Tibial artery (tissue), 4 donors: ENCODE measurements at regions not wholly inside any gene's neighbourhood (a gene's known extent, or its start where the extent isn't known, plus 50 kb on each side); places are given as distances from the start of the nearest gene placed in this dataset.

Experiments
- DNase-seq, 2 donors: peaks; one replicate each; pipeline ENCODE4 v3.0.0-alpha.2; 2019
- H3K27ac ChIP-seq, 2 donors: fragments of 200-600 bp; sonication (generic) in 1 of 2; 1 replicate in 1 of 2; 2 replicates in 1 of 2; pipeline ENCODE4 v1.5.1; 2018 to 2019; ENCODE audit warnings: mild to moderate bottlenecking in 1 of 2
- H3K27me3 ChIP-seq, 2 donors: fragments of 200-600 bp; sonication (generic) in 1 of 2; one replicate each; pipeline versions ENCODE4 v1.5.1 to v1.6.0; 2016 to 2019
- H3K36me3 ChIP-seq, 3 donors: fragments of 200-600 bp; sonication (generic) in 2 of 3; one replicate each; pipeline ENCODE4 v1.5.1; 2016 to 2019; ENCODE audit warnings: mild to moderate bottlenecking in 2 of 3
- H3K4me1 ChIP-seq, 4 donors: fragments of 200-600 bp; sonication (generic) in 2 of 4; 1 replicate in 3 of 4; 2 replicates in 1 of 4; pipeline ENCODE4 v1.5.1; 2016 to 2019
- H3K4me3 ChIP-seq, 2 donors: fragments of 200-600 bp; sonication (generic) in 1 of 2; 1 replicate in 1 of 2; 2 replicates in 1 of 2; pipeline ENCODE4 v1.5.1; 2018 to 2019; ENCODE audit warnings: mild to moderate bottlenecking in 2 of 2
- H3K9me3 ChIP-seq, 3 donors: fragments of 200-600 bp; sonication (generic) in 1 of 3; one replicate each; pipeline ENCODE4 v1.5.1; 2016 to 2019
- CTCF ChIP-seq, 2 experiments: fragments of 200-600 bp in 1 of 2; fragments of 450-650 bp in 1 of 2; IDR thresholded peaks; one replicate each; pipeline ENCODE4 v1.5.1; 2017 to 2019; ENCODE audit warnings: antibody characterized with exemption in 2 of 2, mild to moderate bottlenecking in 1 of 2, moderate library complexity in 1 of 2
- intact Hi-C: fragments of 100-400 bp; cut with DNase I; formaldehyde crosslinking; loops from one replicate; pipeline ENCODE4 v1.15.0; 2023; ENCODE audit warnings: low total_unique reads

- no peak for DNase-seq
- Histone ChIP-seq H3K27me3 (no peaks in the 10 kb centered on the region), H3K4me3 (no peak overlapping the region), H3K36me3 (no peaks in the 10 kb centered on the region), H3K4me1 (no peaks in the 10 kb centered on the region), H3K9me3 (no peaks in the 10 kb centered on the region), H3K27ac (no peak overlapping the region)
- intact Hi-C loops = no loop called here
- no peak for TF ChIP-seq CTCF (IDR thresholded peaks at IDR 0.05)
These were observed 1653.6 kb downstream of the OLFM4 start for GRCh38 chr13:54682184-54682583.

- intact Hi-C loops = no loop called here
- no peaks in the 10 kb centered on the region for H3K27me3 ChIP-seq
- no peak for TF ChIP-seq CTCF (IDR thresholded peaks at IDR 0.05)
- DNase-seq = no peak
- no peaks in the 10 kb centered on the region for H3K36me3 ChIP-seq
- no peak overlapping the region for H3K4me3 ChIP-seq
- H3K4me1 ChIP-seq = no peaks in the 10 kb centered on the region
- no peak overlapping the region for H3K27ac ChIP-seq
- no peaks in the 10 kb centered on the region for H3K9me3 ChIP-seq
These were observed 1658.6 kb downstream of the OLFM4 start for GRCh38 chr13:54687173-54687572.

- Histone ChIP-seq H3K27me3 (no peaks in the 10 kb centered on the region), H3K27ac (no peak overlapping the region), H3K4me3 (no peak overlapping the region), H3K4me1 (no peaks in the 10 kb centered on the region), H3K36me3 (no peaks in the 10 kb centered on the region), H3K9me3 (no peaks in the 10 kb centered on the region)
- no peak for TF ChIP-seq CTCF (IDR thresholded peaks at IDR 0.05)
- no peak for DNase-seq
- intact Hi-C loops = no loop called here
These were observed 1671.2 kb downstream of the OLFM4 start for GRCh38 chr13:54699831-54700230.

GRCh38 chr13:54705738-54706137, 1677.1 kb downstream of the OLFM4 start:
- no peaks in the 10 kb centered on the region for H3K4me1 ChIP-seq
- no peak for TF ChIP-seq CTCF (IDR thresholded peaks at IDR 0.05)

GRCh38 chr13:54706336-54706735, 1677.7 kb downstream of the OLFM4 start:
- no peak for TF ChIP-seq CTCF (IDR thresholded peaks at IDR 0.05)
- Histone ChIP-seq H3K4me3 (no peak overlapping the region), H3K27me3 (no peaks in the 10 kb centered on the region), H3K4me1 (no peaks in the 10 kb centered on the region), H3K36me3 (no peaks in the 10 kb centered on the region), H3K27ac (no peak overlapping the region), H3K9me3 (no peaks in the 10 kb centered on the region)
- DNase-seq = no peak
- intact Hi-C loops = no loop called here

More at GRCh38 chr13:54705738-54706137, 1677.1 kb downstream of the OLFM4 start:
- Histone ChIP-seq H3K27ac (no peak overlapping the region), H3K27me3 (no peaks in the 10 kb centered on the region), H3K4me3 (no peak overlapping the region), H3K9me3 (no peaks in the 10 kb centered on the region), H3K36me3 (no peaks in the 10 kb centered on the region)
- DNase-seq = no peak
- intact Hi-C loops = no loop called here

GRCh38 chr13:54709546-54709945, 1680.9 kb downstream of the OLFM4 start:
- no peak overlapping the region for H3K27ac ChIP-seq
- H3K36me3 ChIP-seq = no peaks in the 10 kb centered on the region
- H3K4me3 ChIP-seq = no peak overlapping the region
- no peak for DNase-seq
- H3K9me3 ChIP-seq = no peaks in the 10 kb centered on the region
- no peak for TF ChIP-seq CTCF (IDR thresholded peaks at IDR 0.05)
- intact Hi-C loops = no loop called here
- H3K4me1 ChIP-seq = no peaks in the 10 kb centered on the region
- H3K27me3 ChIP-seq = no peaks in the 10 kb centered on the region
